ENCODE measurements at regions not wholly inside any gene's neighbourhood (a gene's known extent, or its start where the extent isn't known, plus 50 kb on each side); places are given as distances from the start of the nearest gene placed in this dataset.
"Not testable (repeated sequence)": the region's sequence is repeated elsewhere in the genome, so short reads cannot be mapped to it uniquely, and the experiment has no call there.

- DNase-seq (ENCODE audit: low read depth in 2 of 3, low spot score in 1 of 3): no peak
Measured at GRCh38 chr15:96978937-96979473, 648.5 kb downstream of the NR2F2 start.

GRCh38 chr15:96984121-96984671 is 653.7 kb downstream of the NR2F2 start:
- not testable (repeated sequence) for DNase-seq (ENCODE audit: low read depth in 2 of 3, low spot score in 1 of 3)

DNA sequence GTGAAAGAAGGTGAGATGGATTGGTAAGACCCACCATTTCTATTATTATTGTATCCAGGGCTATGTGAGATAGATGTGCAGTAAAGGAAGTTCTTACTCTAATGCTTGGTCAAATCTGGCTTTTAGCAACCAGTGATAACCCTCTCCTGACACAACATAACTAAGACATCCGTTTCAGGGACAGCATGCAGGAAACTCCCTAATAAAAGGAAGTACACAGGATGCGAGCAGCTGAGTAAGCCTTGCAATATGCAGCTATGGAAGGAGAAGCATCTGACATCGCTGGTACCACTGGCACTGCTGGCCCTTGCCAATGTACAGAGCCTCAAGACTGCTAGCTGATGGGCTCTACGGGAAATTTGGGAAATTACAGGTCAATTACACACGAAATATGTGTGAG is 662.3 kb downstream of the NR2F2 start:
- no peak for DNase-seq (ENCODE audit: low read depth in 2 of 3, low spot score in 1 of 3)

GRCh38 chr15:96997538-96997937 is 667.0 kb downstream of the NR2F2 start:
- DNase-seq (ENCODE audit: low read depth in 2 of 3, low spot score in 1 of 3): no peak

- no peak for DNase-seq (ENCODE audit: low read depth in 2 of 3, low spot score in 1 of 3)
Measured at GRCh38 chr15:97009031-97009431, 678.5 kb downstream of the NR2F2 start.

GRCh38 chr15:97012986-97013385 is 682.5 kb downstream of the NR2F2 start:
- DNase-seq (ENCODE audit: low read depth in 2 of 3, low spot score in 1 of 3): no peak

DNA sequence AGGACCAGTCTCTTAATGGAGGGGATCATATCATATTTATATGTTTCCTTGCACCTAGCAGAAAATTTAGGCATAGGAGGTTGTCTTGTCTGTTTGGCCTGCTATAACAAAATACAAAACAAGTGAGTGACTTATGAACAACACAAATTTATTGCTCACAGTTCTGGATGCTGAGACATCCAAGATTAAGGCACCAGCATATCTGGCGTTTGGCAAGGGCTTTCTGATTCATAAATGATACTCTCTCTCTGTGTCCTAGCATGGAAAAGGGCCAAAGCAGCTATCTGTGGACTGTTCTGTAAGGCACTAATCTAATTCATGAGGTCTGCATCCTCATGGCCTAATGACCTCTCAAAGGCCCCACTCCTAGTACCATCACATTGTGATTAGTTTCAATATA is 683.0 kb downstream of the NR2F2 start:
- no peak for DNase-seq (ENCODE audit: low read depth in 2 of 3, low spot score in 1 of 3)

- no peak for DNase-seq (ENCODE audit: low read depth in 2 of 3, low spot score in 1 of 3)
Measured at GRCh38 chr15:97014001-97014400, 683.5 kb downstream of the NR2F2 start.

- DNase-seq (ENCODE audit: low read depth in 2 of 3, low spot score in 1 of 3): no peak
Measured at GRCh38 chr15:97023488-97023844, 693.0 kb downstream of the NR2F2 start.

GRCh38 chr15:97026781-97027180 is 696.3 kb downstream of the NR2F2 start:
- no peak for DNase-seq (ENCODE audit: low read depth in 2 of 3, low spot score in 1 of 3)

GRCh38 chr15:97027772-97028171 is 697.3 kb downstream of the NR2F2 start:
- no peak for DNase-seq (ENCODE audit: low read depth in 2 of 3, low spot score in 1 of 3)

- DNase-seq (ENCODE audit: low read depth in 2 of 3, low spot score in 1 of 3): no peak
Measured at GRCh38 chr15:97030251-97030650, 699.8 kb downstream of the NR2F2 start.

- no peak for DNase-seq (ENCODE audit: low read depth in 2 of 3, low spot score in 1 of 3)
Measured at GRCh38 chr15:97036301-97036700, 705.8 kb downstream of the NR2F2 start.

- DNase-seq (ENCODE audit: low read depth in 2 of 3, low spot score in 1 of 3): no peak
Measured at GRCh38 chr15:97037080-97037479, 706.6 kb downstream of the NR2F2 start.

DNA sequence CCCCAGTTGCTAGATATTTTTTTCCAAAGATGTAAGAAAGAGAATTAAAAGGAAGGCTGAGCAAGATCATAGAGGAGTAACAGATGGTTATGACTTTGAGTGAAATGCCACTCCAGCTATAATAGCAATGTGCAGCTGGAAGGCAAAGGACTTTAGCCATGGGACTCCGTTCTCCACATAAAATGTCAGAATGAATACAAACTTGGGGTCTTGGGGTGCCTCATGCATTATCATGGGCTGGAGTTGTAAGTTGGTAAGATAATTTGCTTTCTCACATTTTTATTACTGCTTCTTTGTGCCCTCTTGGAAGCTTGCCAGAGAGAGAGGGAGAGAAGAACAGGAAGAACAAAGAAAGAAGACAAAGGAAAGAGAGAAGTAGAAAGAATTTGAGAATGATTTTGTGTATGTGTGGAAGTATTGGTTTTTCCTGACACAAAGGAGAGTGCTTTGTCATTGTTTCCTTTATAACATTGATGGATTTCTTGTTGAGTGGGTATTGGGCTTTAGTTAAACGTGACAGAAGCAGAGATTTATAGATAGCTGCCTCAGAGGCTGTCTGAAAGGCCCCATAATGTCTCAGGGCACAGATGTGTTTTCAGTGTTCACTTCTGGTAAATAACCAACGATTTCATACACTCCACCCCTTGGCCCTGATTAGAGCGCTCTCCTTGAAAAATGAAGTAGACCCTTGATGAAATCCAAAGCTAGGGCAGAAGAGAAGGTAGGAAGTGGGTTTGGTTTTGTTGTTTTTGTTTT is 715.3 kb downstream of the NR2F2 start:
- no peak for DNase-seq (ENCODE audit: low read depth in 2 of 3, low spot score in 1 of 3)

DNA sequence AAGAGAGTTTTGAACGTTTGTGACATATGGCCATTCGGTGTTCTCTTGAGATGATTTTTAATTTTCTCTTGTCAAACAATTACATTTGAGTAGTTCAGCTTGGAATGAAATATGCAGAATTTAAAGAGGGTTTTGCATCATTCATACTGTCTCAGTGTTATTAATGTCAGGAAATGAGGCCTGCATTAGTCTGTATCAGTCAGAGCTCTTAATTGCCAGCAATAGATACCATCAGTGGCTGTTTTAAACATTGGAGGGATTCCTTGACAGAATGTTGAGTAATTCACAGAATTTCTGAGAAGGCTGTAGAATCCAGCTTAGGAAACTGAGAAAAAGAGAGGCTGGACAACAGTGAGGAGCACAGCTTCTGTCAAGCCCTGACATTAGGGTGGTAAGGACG is 722.0 kb downstream of the NR2F2 start:
- DNase-seq (ENCODE audit: low read depth in 2 of 3, low spot score in 1 of 3): no peak

DNA sequence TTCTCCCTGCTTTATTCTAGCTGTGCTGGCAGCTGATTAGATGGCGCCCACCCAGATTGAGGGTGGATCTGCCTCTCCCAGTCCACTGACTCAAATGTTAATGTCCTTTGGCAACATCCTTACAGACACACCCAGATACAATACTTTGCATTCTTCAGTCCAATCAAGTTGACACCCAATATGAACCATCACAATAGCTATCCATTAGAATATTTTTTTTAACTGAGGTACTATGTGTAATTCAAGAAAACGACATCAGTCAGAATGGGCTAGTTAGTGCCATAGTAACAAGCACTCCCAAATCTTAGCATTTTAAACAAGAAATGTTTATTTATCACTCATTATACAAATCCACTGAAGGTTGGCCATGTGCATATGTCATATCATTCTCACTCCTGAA is 723.1 kb downstream of the NR2F2 start:
- DNase-seq (ENCODE audit: low read depth in 2 of 3, low spot score in 1 of 3): no peak

DNA sequence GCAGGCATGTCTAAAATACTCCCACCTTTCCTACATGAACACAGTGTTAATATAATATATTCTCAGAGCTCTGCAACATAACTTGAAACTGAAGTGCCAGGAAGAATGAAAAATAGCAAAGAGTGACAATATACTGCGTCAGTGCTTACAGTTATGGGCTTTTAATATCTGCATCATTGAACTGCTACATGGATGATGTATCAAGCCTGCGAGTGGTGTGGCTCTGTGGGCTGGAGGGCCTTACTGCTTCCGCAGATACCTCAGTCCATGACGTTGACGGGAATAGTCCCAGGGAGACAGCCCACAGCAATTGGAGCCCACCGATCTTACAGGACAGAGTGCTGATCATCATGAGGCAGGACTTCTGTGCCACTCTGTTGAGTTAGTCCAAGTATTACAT is 727.0 kb downstream of the NR2F2 start:
- DNase-seq (ENCODE audit: low read depth in 2 of 3, low spot score in 1 of 3): no peak

DNA sequence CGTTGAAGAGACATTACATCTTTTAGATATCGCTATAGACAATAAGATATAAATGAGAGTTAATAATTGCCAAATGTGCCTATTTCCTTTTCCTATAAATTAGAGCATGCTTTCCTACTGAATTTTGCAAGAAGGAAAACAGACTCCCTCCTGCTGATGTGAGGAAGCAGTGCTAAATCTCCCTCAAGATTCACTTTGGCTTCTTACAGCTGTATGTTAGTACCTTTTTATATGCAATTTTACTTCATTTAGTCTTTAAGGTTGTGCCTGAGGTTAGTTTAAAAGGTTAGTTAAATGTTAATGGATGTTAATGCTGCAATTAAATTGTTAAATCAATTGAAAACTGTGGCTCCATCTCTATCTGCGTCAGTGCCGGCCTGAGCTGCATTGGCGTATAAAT is 728.8 kb downstream of the NR2F2 start:
- no peak for DNase-seq (ENCODE audit: low read depth in 2 of 3, low spot score in 1 of 3)

DNA sequence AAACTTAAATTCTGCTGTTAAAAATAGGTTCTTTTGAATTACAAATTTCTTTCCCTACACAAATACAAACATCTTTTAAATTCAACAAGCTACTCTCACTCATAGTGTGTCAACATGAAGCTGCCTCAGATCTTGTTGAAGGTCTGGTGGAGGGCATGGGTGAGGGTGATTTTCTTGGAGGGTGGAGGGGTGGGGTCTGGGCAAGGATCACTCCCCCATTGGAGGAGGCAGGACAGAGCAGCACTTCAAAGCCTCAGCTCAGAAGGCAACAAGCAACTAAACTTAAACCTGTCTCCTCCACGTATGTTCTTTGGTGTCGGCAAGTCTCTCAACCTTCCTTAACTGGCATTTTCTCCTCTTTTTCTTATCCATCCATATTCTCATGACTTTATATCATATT is 730.9 kb downstream of the NR2F2 start:
- no peak for DNase-seq (ENCODE audit: low read depth in 2 of 3, low spot score in 1 of 3)

GRCh38 chr15:97071668-97072067 is 741.2 kb downstream of the NR2F2 start:
- no peak for DNase-seq (ENCODE audit: low read depth in 2 of 3, low spot score in 1 of 3)

DNA sequence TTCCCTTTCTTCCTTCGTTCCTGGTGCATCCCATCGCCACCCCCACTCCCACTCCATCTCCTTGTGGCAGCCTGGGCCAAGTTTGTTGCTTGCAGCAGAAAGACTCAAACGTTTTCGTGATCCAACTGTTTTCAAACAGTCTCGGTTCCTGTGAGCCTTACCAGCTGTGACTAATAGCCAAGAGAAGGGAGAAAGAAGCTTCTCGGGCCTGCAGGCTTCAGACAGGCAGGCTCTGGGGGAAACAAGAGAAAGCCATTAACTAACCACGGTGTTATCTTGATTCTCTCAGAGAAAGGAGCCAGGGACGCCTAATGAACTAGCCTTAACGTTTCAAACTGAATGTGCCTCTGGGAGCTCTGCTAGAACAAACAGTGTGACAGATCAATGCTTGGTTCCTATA is 742.0 kb downstream of the NR2F2 start:
- no peak for DNase-seq (ENCODE audit: low read depth in 2 of 3, low spot score in 1 of 3)

DNA sequence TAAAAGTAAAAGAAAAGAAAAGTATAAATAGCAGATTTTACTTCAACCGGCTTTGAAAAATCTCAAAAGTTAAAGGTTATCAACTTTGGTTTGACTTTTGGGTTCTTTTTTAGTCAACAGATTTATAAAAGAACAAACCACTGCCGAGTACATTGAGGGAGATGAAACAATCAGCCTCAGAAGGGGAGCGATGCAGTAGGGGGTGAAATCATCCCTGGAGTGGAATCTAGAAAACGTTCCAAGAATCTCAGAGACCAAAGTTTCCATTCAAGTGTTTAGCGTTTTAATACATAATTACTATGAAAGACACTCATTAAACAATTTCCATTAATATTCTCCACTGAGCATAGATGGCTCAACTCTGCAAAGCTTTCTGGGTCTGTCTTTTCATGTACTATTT is 745.5 kb downstream of the NR2F2 start:
- no peak for DNase-seq (ENCODE audit: low read depth in 2 of 3, low spot score in 1 of 3)

All from stimulated activated CD4-positive, alpha-beta T cell treated with anti-CD3 and anti-CD28 coated beads, Interleukin-12 subunit alpha, Interleukin-12 subunit beta, amount 100 ng/mL, for 48 hours (primary cell).